OCI-LY1 (cell line): ENCODE measurements at regions not wholly inside any gene's neighbourhood (a gene's known extent, or its start where the extent isn't known, plus 50 kb on each side); places are given as distances from the start of the nearest gene placed in this dataset.

Source experiments
- H2AFZ ChIP-seq: fragments of 200-600 bp; sonication (generic), shearing (Covaris generic); 2 replicates; pipeline ENCODE4 v1.6.0; 2014; ENCODE audit warnings: antibody characterized with exemption, mild to moderate bottlenecking, low read length
- H3F3A ChIP-seq: fragments of 200-600 bp; sonication (generic), shearing (Covaris generic); 2 replicates; pipeline ENCODE4 v1.6.0; 2014; ENCODE audit warnings: mild to moderate bottlenecking, antibody characterized with exemption, low read length, moderate library complexity; ENCODE audit not compliant: insufficient read depth
- H3K27ac ChIP-seq: fragments of 200-600 bp; sonication (generic); 2 replicates; pipeline ENCODE4 v1.5.1; 2014; ENCODE audit warnings: low read length, mixed run types, mild to moderate bottlenecking, low read depth; ENCODE audit not compliant: poor library complexity, severe bottlenecking
- H3K27me3 ChIP-seq: fragments of 200-600 bp; sonication (generic); 2 replicates; pipeline ENCODE4 v1.6.0; 2014; ENCODE audit warnings: antibody characterized with exemption, mild to moderate bottlenecking, low read length, moderate library complexity; ENCODE audit not compliant: insufficient read depth
- H3K36me3 ChIP-seq: fragments of 200-600 bp; sonication (generic); 2 replicates; pipeline ENCODE4 v1.6.1; 2014; ENCODE audit warnings: mild to moderate bottlenecking, antibody characterized with exemption, low read length, moderate library complexity, mixed read lengths; ENCODE audit not compliant: insufficient read depth
- H3K4me1 ChIP-seq: fragments of 200-600 bp; sonication (generic); 2 replicates; pipeline ENCODE4 v1.5.1; 2014; ENCODE audit warnings: mild to moderate bottlenecking, low read length, moderate library complexity; ENCODE audit not compliant: insufficient read depth, severe bottlenecking
- H3K4me2 ChIP-seq: fragments of 200-600 bp; sonication (generic), shearing (Covaris generic); 2 replicates; pipeline ENCODE4 v1.6.1; 2014; ENCODE audit warnings: low read length
- H3K4me3 ChIP-seq: fragments of 200-600 bp; sonication (generic); 2 replicates; pipeline ENCODE4 v1.5.1; 2014; ENCODE audit warnings: low read length, low read depth, mild to moderate bottlenecking, mixed read lengths; ENCODE audit not compliant: poor library complexity, severe bottlenecking
- H3K79me2 ChIP-seq: fragments of 200-600 bp; shearing (Covaris generic); 2 replicates; pipeline ENCODE4 v1.6.1; 2016; ENCODE audit warnings: mixed run types, low read length, mixed read lengths; ENCODE audit not compliant: insufficient read depth
- H3K9ac ChIP-seq: fragments of 200-600 bp; sonication (generic), shearing (Covaris generic); 2 replicates; pipeline ENCODE4 v1.6.1; 2014; ENCODE audit warnings: mild to moderate bottlenecking, low read length, mixed read lengths
- H3K9me2 ChIP-seq: fragments of 200-600 bp; sonication (generic), shearing (Covaris generic); 2 replicates; pipeline ENCODE4 v1.6.1; 2014; ENCODE audit warnings: low read depth, mild to moderate bottlenecking, low read length, mixed read lengths
- H3K9me3 ChIP-seq: fragments of 200-600 bp; shearing (Covaris generic); 2 replicates; pipeline ENCODE4 v1.6.1; 2014; ENCODE audit warnings: low read length, mixed read lengths
- H4K20me1 ChIP-seq: fragments of 200-600 bp; sonication (generic), shearing (Covaris generic); 2 replicates; pipeline ENCODE4 v1.6.0; 2016; ENCODE audit warnings: mild to moderate bottlenecking, low read length; ENCODE audit not compliant: insufficient read depth
- EZH2 ChIP-seq: fragments of 200-600 bp; sonication (generic), shearing (Covaris generic); IDR thresholded peaks from 2 replicates; pipeline ENCODE4 v1.8.0; 2017; ENCODE audit warnings: borderline replicate concordance, mixed run types, mild to moderate bottlenecking, antibody characterized with exemption, low read length, moderate library complexity, mixed read lengths
- TF ChIP-seq, protein P1 (sequence below): fragments of 200-600 bp; sonication (generic), shearing (Covaris generic); IDR thresholded peaks from 2 replicates; pipeline ENCODE4 v1.5.1; 2017; ENCODE audit warnings: mild to moderate bottlenecking, antibody characterized with exemption, low read length, moderate library complexity, mixed read lengths

- no peak for TF ChIP-seq EZH2
- TF ChIP-seq, protein P1, sequence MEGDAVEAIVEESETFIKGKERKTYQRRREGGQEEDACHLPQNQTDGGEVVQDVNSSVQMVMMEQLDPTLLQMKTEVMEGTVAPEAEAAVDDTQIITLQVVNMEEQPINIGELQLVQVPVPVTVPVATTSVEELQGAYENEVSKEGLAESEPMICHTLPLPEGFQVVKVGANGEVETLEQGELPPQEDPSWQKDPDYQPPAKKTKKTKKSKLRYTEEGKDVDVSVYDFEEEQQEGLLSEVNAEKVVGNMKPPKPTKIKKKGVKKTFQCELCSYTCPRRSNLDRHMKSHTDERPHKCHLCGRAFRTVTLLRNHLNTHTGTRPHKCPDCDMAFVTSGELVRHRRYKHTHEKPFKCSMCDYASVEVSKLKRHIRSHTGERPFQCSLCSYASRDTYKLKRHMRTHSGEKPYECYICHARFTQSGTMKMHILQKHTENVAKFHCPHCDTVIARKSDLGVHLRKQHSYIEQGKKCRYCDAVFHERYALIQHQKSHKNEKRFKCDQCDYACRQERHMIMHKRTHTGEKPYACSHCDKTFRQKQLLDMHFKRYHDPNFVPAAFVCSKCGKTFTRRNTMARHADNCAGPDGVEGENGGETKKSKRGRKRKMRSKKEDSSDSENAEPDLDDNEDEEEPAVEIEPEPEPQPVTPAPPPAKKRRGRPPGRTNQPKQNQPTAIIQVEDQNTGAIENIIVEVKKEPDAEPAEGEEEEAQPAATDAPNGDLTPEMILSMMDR: no peak
- Histone ChIP-seq H3K4me2 (no peak overlapping the region), H3K36me3 (no peaks in the 10 kb centered on the region), H3K4me3 (no peak overlapping the region), H3K27ac (no peak overlapping the region), H4K20me1 (no peaks in the 10 kb centered on the region), H3K9ac (no peak overlapping the region), H3K9me2 (no peaks in the 10 kb centered on the region), H3K79me2 (no peaks in the 10 kb centered on the region), H3K27me3 (no peaks in the 10 kb centered on the region), H2AFZ (no peak overlapping the region), H3F3A (no peaks in the 10 kb centered on the region), H3K4me1 (no peaks in the 10 kb centered on the region), H3K9me3 (no peaks in the 10 kb centered on the region)
Measured at GRCh38 chr6:14382678-14383236, 265.2 kb downstream of the CD83 start.

DNA sequence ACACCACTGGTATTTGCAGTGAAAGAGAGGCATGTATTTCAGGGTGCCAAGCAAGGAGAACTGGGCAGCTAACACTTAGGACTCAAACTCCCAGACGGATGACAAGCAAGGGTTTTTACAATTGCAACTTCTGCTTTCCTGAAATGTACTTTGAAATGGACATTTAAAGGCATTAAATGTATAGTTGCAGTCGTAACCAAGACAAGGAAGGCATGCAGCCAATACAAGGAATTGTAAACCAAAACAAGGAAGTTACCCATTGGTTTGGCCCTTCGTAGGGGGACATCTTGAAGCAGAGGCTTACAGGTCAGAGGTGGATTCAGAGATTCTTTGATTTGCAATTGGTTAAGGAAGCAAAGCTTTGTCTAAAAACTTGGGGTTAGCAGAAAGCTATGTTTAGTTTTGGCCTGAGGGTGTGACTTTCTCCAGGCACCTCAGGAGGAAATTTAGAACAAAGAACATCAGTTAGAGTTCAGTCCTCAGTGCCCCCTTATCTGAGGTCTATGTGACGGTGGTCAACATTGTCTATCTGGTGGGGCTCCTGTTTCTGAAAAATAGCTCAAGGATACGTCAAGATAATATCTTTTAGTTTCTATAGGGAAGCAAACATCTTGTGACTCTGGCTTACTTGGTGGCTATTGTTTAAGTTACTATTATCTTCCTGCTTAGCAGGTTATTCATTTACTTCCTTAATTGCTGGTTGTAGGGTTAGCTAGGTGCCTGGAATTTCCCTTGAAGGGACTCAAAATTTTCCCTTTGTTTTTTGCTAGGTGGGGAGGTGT lies 266.0 kb downstream of the CD83 start:
- Histone ChIP-seq H2AFZ (no peak overlapping the region), H3K9me3 (no peaks in the 10 kb centered on the region), H3K4me3 (no peak overlapping the region), H3K9me2 (no peaks in the 10 kb centered on the region), H3F3A (no peaks in the 10 kb centered on the region), H4K20me1 (no peaks in the 10 kb centered on the region), H3K27me3 (no peaks in the 10 kb centered on the region), H3K79me2 (no peaks in the 10 kb centered on the region), H3K27ac (no peak overlapping the region), H3K4me1 (no peaks in the 10 kb centered on the region), H3K4me2 (no peak overlapping the region), H3K36me3 (no peaks in the 10 kb centered on the region), H3K9ac (no peak overlapping the region)
- TF ChIP-seq, protein P1: no peak
- TF ChIP-seq EZH2: no peak

- H3K36me3 ChIP-seq: no peaks in the 10 kb centered on the region
- no peak overlapping the region for H3K4me2 ChIP-seq
- no peaks in the 10 kb centered on the region for H3K9me2 ChIP-seq
- no peak overlapping the region for H3K9ac ChIP-seq
- no peaks in the 10 kb centered on the region for H3K4me1 ChIP-seq
- TF ChIP-seq, protein P1: no peak
- H3K9me3 ChIP-seq: no peaks in the 10 kb centered on the region
- no peaks in the 10 kb centered on the region for H3K79me2 ChIP-seq
- no peaks in the 10 kb centered on the region for H4K20me1 ChIP-seq
- H3F3A ChIP-seq: no peaks in the 10 kb centered on the region
- H3K27me3 ChIP-seq: no peaks in the 10 kb centered on the region
- H2AFZ ChIP-seq: no peak overlapping the region
- H3K27ac ChIP-seq: no peak overlapping the region
- no peak overlapping the region for H3K4me3 ChIP-seq
Measured at GRCh38 chr6:14384175-14384949, 266.8 kb downstream of the CD83 start.
